ENCODE measurements at regions not wholly inside any gene's neighbourhood (a gene's known extent, or its start where the extent isn't known, plus 50 kb on each side); places are given as distances from the start of the nearest gene placed in this dataset.

- Histone ChIP-seq H3K4me3 (no peak overlapping the region), H2AFZ (ENCODE audit: control insufficient read depth, low read depth, low read length) (no peak overlapping the region), H3K4me2 (ENCODE audit: control insufficient read depth, insufficient read depth) (no peak overlapping the region), H3K79me2 (ENCODE audit: control insufficient read depth, insufficient read depth, low read length) (no peaks in the 10 kb centered on the region), H3K4me1 (ENCODE audit: control insufficient read depth, insufficient read depth, low read length) (no peaks in the 10 kb centered on the region), H3K9me3 (replicated peaks; ENCODE audit: control insufficient read depth, insufficient read depth, low read length) (no peaks in the 10 kb centered on the region), H4K20me1 (ENCODE audit: control insufficient read depth, insufficient read depth) (no peaks in the 10 kb centered on the region), H3K9ac (ENCODE audit: control insufficient read depth, insufficient read depth, low read length) (no peak overlapping the region), H3K27ac (ENCODE audit: control insufficient read depth, insufficient read depth) (no peak overlapping the region), H3K36me3 (ENCODE audit: control insufficient read depth in 2 of 2, insufficient read depth in 2 of 2, low read length in 1 of 2) (no peaks in the 10 kb centered on the region), H3K27me3 (replicated peaks in 1 of 2; ENCODE audit: control insufficient read depth in 2 of 2, insufficient read depth in 2 of 2, low read length in 1 of 2) (no peaks in the 10 kb centered on the region)
- intact Hi-C loops (cut with micrococcal nuclease; ENCODE audit: unreplicated experiment) (no loop called here), in situ Hi-C loops (cut with MboI) (no loop called here)
- RAD21 ChIA-PET (ENCODE audit: unreplicated experiment), result no interaction called here
- SMC1A ChIA-PET (ENCODE audit: uncharacterized antibody, unreplicated experiment), result interaction anchor here (1.0 kb wide), 1 partner anchor 14 kb away, joined by 3 read pairs; no protein-coding TSS in a partner anchor
- no TSS peak for BruUV-seq (replicated peaks)
- CTCF ChIA-PET, result interaction anchor here (1.1 kb wide), 1 partner anchor 241 kb away, joined by 3 read pairs; no protein-coding TSS in a partner anchor
- TF ChIP-seq, protein P1, sequence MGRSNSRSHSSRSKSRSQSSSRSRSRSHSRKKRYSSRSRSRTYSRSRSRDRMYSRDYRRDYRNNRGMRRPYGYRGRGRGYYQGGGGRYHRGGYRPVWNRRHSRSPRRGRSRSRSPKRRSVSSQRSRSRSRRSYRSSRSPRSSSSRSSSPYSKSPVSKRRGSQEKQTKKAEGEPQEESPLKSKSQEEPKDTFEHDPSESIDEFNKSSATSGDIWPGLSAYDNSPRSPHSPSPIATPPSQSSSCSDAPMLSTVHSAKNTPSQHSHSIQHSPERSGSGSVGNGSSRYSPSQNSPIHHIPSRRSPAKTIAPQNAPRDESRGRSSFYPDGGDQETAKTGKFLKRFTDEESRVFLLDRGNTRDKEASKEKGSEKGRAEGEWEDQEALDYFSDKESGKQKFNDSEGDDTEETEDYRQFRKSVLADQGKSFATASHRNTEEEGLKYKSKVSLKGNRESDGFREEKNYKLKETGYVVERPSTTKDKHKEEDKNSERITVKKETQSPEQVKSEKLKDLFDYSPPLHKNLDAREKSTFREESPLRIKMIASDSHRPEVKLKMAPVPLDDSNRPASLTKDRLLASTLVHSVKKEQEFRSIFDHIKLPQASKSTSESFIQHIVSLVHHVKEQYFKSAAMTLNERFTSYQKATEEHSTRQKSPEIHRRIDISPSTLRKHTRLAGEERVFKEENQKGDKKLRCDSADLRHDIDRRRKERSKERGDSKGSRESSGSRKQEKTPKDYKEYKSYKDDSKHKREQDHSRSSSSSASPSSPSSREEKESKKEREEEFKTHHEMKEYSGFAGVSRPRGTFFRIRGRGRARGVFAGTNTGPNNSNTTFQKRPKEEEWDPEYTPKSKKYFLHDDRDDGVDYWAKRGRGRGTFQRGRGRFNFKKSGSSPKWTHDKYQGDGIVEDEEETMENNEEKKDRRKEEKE (IDR thresholded peaks at IDR 0.05), result no peak
- TF ChIP-seq BRCA1 (IDR thresholded peaks at IDR 0.05; ENCODE audit: low read depth, low read length), result no peak
- no peak for TF ChIP-seq SMAD5 (IDR thresholded peaks at IDR 0.05; ENCODE audit: low read depth)
- TF ChIP-seq BACH1 (IDR thresholded peaks at IDR 0.05; ENCODE audit: borderline replicate concordance), result no peak
- no peak for TF ChIP-seq E2F8 (IDR thresholded peaks at IDR 0.05; ENCODE audit: low read depth, partially characterized antibody)
- no peak for TF ChIP-seq POLR2AphosphoS5 (IDR thresholded peaks at IDR 0.05; ENCODE audit: low read length)
- no peak for TF ChIP-seq JUNB (IDR thresholded peaks at IDR 0.05)
- POLR2A ChIA-PET, result no interaction called here
- DNase-seq (ENCODE audit: low read depth, low spot score), result no peak
- FAIRE-seq, result no peak
- no peak for ATAC-seq
- 9% methylated on average over 1 of the region's 1 CpG for WGBS (ENCODE audit: insufficient coverage, insufficient replicate concordance, low lambda C conversion rate, missing lambda C conversion rate)
Measured at GRCh38 chr11:22546746-22547145, 78.9 kb downstream of the FANCF start.
